RPMI7951 (cell line): ENCODE measurements at regions not wholly inside any gene's neighbourhood (a gene's known extent, or its start where the extent isn't known, plus 50 kb on each side); places are given as distances from the start of the nearest gene placed in this dataset.

ENCODE experiments used
- DNase-seq: peaks from one replicate; pipeline ENCODE4 v3.0.0-alpha.2; 2012; ENCODE audit warnings: low read depth

DNA sequence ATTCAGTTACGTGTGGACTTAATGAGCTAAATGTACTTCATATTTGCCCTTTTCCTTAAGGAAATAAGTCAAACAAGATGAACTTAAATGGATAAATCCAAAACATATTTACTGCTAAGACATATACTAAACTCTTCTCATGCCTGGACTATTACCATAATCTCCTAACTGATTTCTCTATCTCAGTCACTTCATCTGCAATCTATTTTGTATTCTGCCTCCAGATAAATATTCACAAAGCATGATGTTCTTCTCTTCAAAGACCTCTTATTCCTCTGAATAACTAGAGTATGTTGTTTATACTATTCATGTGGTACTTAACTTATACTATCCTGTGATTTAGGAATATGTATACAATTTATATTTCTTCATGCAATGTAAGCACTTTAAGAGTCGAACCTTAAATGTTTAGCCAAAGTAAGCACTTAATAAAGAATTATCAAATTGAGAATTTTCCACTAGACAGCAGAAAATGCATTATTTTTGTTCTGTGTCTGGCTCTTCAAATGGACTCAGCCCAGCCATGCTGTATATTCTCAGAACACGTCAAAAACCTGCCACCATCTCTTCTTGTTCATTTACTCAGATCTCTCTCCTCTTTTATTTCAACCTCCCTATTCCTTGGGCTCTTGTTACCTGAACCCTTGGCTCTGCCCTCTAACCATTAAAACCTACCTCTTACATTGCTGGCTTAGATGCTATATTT, 79.9 kb upstream of the ARHGAP28 start:
- no peak for DNase-seq

DNA sequence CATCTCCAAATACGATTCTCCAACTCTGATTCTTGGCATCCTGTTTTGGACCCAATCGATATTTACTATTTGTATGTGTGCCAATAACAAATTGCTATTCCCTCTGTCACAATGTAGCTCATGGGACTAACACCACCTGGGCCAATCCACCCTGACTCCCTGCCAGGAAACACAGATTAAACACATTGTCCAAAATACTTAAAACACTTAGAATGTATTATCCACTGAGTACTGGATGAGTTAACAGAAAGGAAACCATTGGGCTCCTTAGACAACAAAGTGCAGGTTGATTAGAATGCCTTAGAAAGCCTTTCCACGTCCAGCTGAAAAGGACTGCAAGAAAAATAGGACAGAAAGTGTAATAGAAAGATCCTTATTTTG, 79.4 kb upstream of the ARHGAP28 start:
- DNase-seq, result no peak

DNA sequence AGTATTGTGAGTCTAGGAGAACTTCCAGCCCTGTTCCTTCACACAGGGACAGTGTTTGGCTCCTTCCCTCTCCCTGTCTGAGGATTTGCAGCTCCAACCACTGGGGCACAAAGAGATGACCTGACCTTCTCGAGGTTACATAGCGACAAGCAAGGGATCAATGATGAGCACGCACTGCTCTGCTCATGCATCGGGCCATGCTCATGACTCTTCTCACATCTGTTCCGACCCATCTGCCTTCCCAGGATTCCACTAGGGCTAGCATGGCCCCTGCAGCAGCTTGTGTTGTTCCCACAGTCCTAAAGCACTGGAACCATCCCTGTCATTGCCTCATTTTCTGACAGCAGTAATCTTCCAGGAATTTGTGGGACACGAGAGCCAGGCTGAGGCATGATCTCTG, 78.8 kb upstream of the ARHGAP28 start:
- no peak for DNase-seq

DNA sequence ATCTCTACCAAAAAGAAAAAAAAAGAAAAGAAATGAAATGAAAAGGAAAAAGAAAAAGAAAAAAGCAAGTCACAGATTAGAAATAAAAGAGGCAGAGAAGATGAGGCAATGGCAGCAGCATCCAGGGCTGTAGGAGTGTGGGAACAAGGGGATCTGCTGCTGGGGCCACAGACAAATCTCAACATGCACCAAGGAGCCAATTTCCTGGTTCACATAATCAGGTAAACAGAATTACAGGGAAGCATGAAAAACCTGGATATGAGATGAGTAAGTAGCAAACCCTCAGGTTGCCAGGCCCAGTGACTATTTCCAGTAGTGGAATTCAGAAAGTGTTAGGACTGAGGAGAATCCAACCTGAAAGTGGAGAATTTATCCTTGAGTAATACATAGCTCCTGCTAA, 77.4 kb upstream of the ARHGAP28 start:
- DNase-seq, result no peak

DNA sequence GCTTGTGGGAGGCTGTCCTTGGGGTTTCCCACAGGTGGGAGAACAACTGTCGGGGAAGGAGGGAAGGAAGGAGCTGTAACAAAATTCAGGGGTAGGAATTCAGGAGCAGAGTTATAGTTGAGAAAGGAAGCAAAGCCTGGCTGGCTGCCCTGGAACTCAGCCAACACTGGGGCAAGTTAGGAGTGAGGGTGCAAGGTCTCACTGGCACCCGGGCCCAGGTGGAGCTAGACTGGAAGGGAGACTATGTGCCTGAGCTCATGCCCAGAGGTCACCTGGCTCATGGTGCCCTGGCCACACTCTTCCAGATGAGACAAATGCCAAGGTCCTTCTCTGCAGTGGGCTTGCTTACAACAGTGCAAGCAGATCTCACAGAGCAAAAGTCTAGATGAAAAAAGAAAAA, 75.6 kb upstream of the ARHGAP28 start:
- no peak for DNase-seq

DNA sequence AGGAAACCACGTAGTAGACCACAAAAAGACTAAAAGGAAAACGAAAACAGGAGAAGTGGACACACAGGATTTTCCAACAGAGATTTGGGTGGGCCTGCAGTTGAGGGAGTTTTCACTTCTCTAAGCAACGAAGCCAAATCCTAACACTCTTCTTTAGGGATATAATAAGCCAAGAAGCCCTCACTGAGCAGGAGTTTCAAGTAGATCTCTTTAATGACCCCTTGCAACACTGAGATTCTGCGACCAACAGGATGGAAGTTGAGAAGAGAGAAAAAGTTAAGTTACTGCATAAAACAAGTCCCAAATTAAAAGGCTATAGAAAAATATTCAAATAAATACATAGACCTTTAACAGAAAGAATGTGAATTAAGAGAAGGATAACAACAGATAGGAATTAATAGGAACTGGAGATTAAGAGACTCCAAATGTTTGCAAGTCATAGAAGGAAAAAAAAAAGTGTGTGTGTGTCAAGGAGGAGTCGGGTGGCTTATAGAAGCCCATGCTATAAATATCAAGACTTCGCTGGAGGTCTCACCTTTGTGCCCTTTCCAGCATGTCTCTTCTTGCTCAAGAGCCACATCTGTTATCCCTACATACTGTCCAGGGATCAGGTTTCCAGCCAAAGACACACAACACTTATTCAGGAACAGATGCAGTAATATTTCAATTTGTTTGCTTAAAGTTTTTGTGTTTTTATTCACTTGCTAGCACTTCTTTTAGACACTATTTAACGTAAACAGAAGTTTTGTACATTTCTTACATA, 69.4 kb upstream of the ARHGAP28 start:
- no peak for DNase-seq

DNA sequence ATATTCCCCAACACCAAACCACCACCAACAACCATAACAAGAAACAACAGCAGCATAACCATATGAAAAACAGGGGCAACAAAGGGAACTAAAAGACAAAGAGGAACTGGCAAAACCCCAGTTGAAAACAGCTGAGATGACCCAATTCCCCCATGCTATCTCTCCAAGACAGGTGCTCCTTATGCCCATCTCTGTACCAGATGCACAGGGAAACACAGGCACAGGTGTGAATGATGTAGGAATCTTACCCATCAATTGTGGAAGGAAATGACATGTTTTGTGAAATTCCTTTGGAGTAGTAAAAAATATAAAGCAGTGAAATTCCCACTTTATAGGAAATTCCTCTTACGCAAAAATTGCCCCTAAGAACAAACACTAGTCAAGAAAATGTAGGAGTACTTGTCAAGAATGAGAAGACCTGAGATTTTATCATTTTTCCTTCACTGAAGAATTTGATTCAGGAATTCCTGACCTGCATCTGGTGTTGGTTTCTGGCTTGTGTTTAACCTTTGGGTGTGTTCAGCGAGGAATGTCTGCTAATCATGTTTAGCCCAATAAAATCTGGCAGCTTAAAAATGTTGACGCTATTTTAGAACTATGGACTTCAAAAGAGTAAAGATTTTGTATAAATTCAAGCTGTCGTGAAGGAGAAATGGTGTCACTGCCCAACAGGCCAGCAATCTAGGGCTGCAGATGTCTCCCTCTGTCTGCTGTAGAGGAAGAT, 67.7 kb upstream of the ARHGAP28 start:
- no peak for DNase-seq

DNA sequence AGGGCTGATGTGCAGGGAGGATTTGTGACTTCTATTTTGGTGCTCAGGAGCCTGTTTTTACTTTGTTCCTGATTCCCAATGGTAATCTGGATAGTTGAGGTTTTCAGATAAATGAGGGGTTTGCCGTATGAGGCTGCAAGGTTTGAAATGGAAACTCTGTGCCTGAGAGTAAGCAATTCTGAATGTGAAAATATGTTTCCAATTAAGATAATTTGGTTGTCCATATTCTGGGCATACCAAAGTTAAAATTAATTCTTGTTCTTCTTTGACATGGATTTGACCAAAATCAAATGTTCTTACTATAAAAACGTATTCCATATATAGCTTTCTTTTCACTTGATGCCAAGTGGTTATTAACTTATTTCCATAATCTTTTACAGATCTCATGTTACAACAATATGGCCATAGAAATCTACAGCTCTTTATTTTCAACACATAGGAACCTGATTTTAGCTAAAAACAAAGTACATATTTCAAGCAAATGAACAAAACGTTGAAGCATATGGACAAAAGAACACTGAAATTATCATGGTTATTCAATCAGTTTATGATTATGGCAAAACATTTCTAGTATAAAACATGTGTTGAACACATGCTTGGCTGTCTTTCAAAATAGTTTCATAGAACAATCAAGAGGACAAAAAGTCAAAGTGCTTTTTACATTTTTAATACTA, 63.4 kb upstream of the ARHGAP28 start:
- DNase-seq, result no peak

DNA sequence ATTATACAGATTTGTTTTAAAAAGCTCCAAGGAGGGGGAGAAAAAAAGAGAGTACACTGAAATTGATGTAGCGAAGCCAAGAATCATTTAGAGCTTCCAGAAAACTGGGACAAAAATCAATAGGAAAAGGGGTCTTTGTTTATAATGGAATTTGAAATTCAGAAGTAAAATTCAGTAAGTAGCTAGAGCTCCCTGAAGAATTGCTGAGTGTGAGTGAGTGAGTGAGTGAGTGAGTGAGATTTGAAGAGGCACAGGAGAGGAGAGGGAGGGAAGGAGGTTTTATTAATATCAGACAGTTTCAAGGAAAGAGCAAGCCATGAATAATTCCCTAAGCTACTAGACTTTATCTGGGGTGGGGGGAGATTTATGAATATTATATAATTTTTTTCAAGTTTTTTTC, 60.7 kb upstream of the ARHGAP28 start:
- no peak for DNase-seq

DNA sequence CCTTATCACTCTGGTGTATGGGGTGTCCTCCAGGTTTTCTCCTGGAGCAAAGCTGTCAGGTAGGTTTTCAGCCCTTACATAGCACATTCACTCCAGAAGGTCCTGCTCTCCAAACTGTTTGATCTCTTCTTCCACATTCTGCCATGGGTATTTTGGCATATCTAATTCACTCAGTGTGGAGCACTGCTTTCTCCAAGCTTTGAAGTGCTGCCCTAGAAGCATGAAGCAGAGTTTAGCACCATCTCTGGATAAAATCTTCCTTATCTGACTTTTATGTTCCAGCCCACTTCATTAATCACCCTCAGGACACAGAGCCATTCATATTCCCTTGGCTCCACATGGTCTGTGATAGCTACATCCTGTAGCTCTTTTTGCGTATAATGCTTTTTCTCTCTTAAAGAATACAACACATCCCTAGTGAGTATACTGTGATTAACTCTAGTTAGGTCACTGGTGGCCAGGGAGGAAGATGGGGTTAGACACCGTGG, 56.7 kb upstream of the ARHGAP28 start:
- no peak for DNase-seq

DNA sequence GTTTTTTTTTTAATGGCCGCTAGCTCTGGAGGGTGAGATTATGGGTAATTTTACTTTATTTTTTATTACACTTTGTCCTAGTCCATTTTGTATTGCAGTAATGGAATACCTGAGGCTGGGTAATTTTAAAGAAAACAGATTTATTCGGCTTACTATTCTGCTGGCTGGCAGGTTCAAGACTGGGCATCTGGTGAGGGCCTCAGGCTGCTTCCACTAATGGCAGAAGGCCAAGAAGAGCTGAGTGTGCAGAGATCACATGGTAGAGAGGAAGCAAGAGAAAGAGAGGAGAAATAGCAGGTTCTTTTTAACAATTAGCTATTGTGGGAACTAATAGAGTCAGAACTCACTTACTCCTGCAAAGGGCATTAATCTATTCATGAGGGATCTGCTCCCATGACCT, 52.4 kb upstream of the ARHGAP28 start:
- no peak for DNase-seq

DNA sequence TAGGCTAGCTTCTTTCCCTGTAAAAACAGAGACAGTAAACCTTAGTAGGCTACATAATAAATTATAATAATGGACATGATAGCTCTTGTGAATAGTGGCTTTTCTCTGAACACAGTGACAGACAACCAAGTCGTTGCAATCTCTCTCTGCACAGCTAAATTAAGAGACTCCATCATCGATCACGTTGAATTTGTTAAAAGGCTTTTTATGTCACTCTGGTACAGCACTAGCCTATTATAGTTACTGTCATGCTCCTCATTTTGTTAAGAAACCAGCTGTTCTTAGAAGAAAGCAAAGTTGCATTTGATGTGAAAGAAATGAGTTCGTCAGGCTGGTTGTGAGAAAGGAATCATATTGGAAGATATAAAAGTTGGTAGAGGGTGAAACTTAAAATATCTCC, 50.3 kb upstream of the ARHGAP28 start:
- no peak for DNase-seq
